ENCODE measurements at regions not wholly inside any gene's neighbourhood (a gene's known extent, or its start where the extent isn't known, plus 50 kb on each side); places are given as distances from the start of the nearest gene placed in this dataset.

- DNase-seq (ENCODE audit: low read depth, low spot score) (no peak), ATAC-seq (no peak)
- intact Hi-C loops (cut with micrococcal nuclease; ENCODE audit: unreplicated experiment), result no loop called here
- no peaks in the 10 kb centered on the region for H3K27me3 ChIP-seq (ENCODE audit: control insufficient read depth, insufficient read depth, low read length)
- no peaks in the 10 kb centered on the region for H3K9me3 ChIP-seq (ENCODE audit: control insufficient read depth, insufficient read depth, low read depth, low read length)
- ChIA-PET POLR2A (no interaction called here), CTCF (no interaction called here)
- no peaks in the 10 kb centered on the region for H3K4me1 ChIP-seq (ENCODE audit: control insufficient read depth, insufficient read depth, low read length)
- no peak overlapping the region for H3K27ac ChIP-seq (ENCODE audit: low read length)
- in situ Hi-C loops (cut with HindIII; ENCODE audit: low pct_unique_long_range_greater_than_20kb, low sequenced_read_pairs), result no loop called here
- no TSS peak for BruUV-seq (replicated peaks)
- H3K4me3 ChIP-seq (ENCODE audit: low read depth in 2 of 2, low read length in 2 of 2), result no peak overlapping the region
- H3K36me3 ChIP-seq (ENCODE audit: control insufficient read depth, insufficient read depth, low read length), result no peaks in the 10 kb centered on the region
- TF ChIP-seq POLR2AphosphoS5 (IDR thresholded peaks at IDR 0.05; ENCODE audit: low read depth, low read length) (no peak), SIN3A (IDR thresholded peaks at IDR 0.05; ENCODE audit: borderline replicate concordance, insufficient read depth, low read depth, low read length) (no peak)
Measured at GRCh38 chrX:122418758-122419157, 765.3 kb upstream of the GRIA3 start.

DNA sequence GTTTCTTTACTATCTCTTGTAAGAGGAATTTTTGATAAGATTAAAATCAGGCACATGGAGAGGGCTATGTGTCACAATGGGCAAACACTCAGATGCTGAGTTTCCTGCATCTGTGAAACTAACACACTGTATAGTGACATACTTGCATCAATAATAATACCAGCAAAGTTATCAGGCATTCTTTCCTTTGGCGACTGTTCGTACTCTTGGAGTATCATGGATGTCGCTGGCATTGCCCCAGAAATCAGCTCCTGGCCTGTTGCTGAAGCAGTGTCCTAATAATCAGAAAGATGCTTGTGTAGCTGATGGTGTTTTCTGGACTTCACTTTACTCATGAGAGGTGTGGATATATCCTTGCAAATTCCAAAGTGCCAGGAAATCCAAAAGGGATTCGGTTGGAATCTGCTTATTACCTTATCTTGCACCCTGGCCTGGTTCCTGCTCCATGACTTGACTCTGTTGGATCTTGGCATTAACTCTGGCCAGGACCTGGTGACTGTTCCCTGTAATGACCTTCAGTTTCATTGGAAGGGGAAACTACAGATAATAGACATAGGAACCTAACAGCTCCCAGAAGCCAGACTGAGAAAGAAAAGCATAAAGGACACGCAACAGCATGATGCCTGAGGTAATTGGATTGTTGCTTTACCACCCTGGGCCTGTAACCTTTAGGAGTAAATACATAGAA is 762.5 kb upstream of the GRIA3 start:
- intact Hi-C loops (cut with micrococcal nuclease; ENCODE audit: unreplicated experiment) (no loop called here), in situ Hi-C loops (cut with HindIII; ENCODE audit: low pct_unique_long_range_greater_than_20kb, low sequenced_read_pairs) (no loop called here)

More for the DNA sequence above, 762.5 kb upstream of the GRIA3 start:
- DNase-seq (ENCODE audit: low read depth, low spot score) (no peak), ATAC-seq (no peak)
- POLR2A ChIA-PET, result no interaction called here
- Histone ChIP-seq H3K4me3 (ENCODE audit: low read depth in 2 of 2, low read length in 2 of 2) (no peak overlapping the region), H3K9me3 (ENCODE audit: control insufficient read depth, insufficient read depth, low read depth, low read length) (no peaks in the 10 kb centered on the region), H3K27me3 (ENCODE audit: control insufficient read depth, insufficient read depth, low read length) (no peaks in the 10 kb centered on the region), H3K36me3 (ENCODE audit: control insufficient read depth, insufficient read depth, low read length) (no peaks in the 10 kb centered on the region), H3K27ac (ENCODE audit: low read length) (no peak overlapping the region), H3K4me1 (ENCODE audit: control insufficient read depth, insufficient read depth, low read length) (no peaks in the 10 kb centered on the region)
- BruUV-seq (replicated peaks), result no TSS peak
- TF ChIP-seq CTCF (IDR thresholded peaks at IDR 0.05) (no peak), TCF7L2 (IDR thresholded peaks at IDR 0.05; ENCODE audit: low read depth, low read length) (no peak), POLR2AphosphoS5 (IDR thresholded peaks at IDR 0.05; ENCODE audit: low read depth, low read length) (no peak), SIN3A (IDR thresholded peaks at IDR 0.05; ENCODE audit: borderline replicate concordance, insufficient read depth, low read depth, low read length) (no peak)
- TF ChIP-seq, protein P1, sequence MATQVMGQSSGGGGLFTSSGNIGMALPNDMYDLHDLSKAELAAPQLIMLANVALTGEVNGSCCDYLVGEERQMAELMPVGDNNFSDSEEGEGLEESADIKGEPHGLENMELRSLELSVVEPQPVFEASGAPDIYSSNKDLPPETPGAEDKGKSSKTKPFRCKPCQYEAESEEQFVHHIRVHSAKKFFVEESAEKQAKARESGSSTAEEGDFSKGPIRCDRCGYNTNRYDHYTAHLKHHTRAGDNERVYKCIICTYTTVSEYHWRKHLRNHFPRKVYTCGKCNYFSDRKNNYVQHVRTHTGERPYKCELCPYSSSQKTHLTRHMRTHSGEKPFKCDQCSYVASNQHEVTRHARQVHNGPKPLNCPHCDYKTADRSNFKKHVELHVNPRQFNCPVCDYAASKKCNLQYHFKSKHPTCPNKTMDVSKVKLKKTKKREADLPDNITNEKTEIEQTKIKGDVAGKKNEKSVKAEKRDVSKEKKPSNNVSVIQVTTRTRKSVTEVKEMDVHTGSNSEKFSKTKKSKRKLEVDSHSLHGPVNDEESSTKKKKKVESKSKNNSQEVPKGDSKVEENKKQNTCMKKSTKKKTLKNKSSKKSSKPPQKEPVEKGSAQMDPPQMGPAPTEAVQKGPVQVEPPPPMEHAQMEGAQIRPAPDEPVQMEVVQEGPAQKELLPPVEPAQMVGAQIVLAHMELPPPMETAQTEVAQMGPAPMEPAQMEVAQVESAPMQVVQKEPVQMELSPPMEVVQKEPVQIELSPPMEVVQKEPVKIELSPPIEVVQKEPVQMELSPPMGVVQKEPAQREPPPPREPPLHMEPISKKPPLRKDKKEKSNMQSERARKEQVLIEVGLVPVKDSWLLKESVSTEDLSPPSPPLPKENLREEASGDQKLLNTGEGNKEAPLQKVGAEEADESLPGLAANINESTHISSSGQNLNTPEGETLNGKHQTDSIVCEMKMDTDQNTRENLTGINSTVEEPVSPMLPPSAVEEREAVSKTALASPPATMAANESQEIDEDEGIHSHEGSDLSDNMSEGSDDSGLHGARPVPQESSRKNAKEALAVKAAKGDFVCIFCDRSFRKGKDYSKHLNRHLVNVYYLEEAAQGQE (IDR thresholded peaks at IDR 0.05; ENCODE audit: insufficient read depth in 1 of 2, low read depth in 2 of 2, low read length in 1 of 2), result no peak
- CTCF ChIA-PET, result no interaction called here

Data from Panc1 (cell line).